GM19463 (cell line): ENCODE measurements at regions not wholly inside any gene's neighbourhood (a gene's known extent, or its start where the extent isn't known, plus 50 kb on each side); places are given as distances from the start of the nearest gene placed in this dataset.
A peak's percentile ranks its signal among the peaks of the same experiment; 100 is the strongest.
"Not testable (repeated sequence)": the region's sequence is repeated elsewhere in the genome, so short reads cannot be mapped to it uniquely, and the experiment has no call there.

Experiments used
- ATAC-seq: cut with Tn5 transposase; IDR thresholded peaks from one replicate; pipeline ENCODE4 v1.9.1; 2021; ENCODE audit warnings: mild to moderate bottlenecking, moderate library complexity; ENCODE audit not compliant: unreplicated experiment

- ATAC-seq: no peak
Observed at GRCh38 chr2:109049022-109049421, 60.0 kb upstream of the EDAR start.

GRCh38 chr2:109048163-109048562 is 59.1 kb upstream of the EDAR start:
- no peak for ATAC-seq

GRCh38 chr2:109047569-109047968 is 58.5 kb upstream of the EDAR start:
- ATAC-seq: not testable (repeated sequence)

GRCh38 chr2:109046925-109047508 is 58.0 kb upstream of the EDAR start:
- peak; percentile 84 for ATAC-seq

- ATAC-seq: no peak
Observed at GRCh38 chr2:109045505-109045904, 56.5 kb upstream of the EDAR start.

GRCh38 chr2:109038992-109039391 is 50.0 kb upstream of the EDAR start:
- ATAC-seq: no peak
